Right lobe of liver (tissue), 4 donors: ENCODE measurements at regions not wholly inside any gene's neighbourhood (a gene's known extent, or its start where the extent isn't known, plus 50 kb on each side); places are given as distances from the start of the nearest gene placed in this dataset.

Experiments used
- POLR2A ChIP-seq: fragments of 450-650 bp; IDR thresholded peaks from one replicate; pipeline ENCODE4 v1.6.1; 2017; ENCODE audit warnings: antibody characterized with exemption, mild to moderate bottlenecking
- TF ChIP-seq, protein P1 (sequence below), 4 donors: fragments of 200-600 bp in 3 of 4; fragments of 450-650 bp in 1 of 4; IDR thresholded peaks; one replicate each; pipeline versions ENCODE4 v1.5.1 to v1.8.0; 2016 to 2022; ENCODE audit warnings: antibody characterized with exemption in 4 of 4, mild to moderate bottlenecking in 2 of 4
- donor health status: DM: no; HTN: no; CAD: no.
- donor health status: DM: no; HTN: no; CAD: no.
- donor health status: DM: no; HTN: yes; CAD: no.

DNA sequence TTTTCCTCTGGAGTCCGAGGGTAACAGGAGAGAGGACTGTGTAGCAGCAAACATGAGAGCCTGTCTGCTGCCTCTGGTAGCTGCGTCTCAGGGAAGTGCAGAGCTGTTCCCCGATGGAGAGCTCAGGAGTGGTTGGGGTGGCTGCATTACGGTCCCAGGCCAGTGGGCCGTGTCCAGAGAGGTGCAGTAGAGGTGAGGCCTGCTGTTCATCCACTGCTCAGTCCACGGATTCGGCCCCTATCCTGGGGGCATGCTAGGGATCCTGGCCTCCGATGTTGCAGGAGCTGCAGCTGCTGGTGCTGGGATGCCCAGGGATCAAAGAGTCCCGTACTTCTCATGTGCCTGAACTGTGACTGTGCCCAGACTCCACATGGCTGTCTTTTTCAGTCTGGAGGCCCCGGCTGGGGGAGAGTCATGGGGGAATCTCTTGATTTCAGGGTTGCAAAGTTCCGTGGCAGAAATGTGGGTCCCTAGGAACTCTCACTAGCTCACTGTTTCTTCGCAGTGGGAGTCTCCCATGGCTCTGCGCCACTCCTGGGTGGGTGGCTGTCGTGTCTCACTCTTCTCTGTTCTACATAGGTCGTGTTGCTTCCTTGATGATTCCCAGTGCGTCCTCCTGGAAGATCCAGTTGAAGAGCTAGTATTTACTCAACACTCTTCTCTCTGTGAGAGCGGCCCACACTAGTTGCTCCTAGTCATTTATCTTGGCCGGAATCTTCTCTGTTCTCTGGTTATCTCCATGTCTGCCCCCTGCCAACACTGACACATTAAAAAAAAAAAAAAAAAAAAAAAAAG, 109.5 kb upstream of the CENPE start:
- TF ChIP-seq, protein P1, sequence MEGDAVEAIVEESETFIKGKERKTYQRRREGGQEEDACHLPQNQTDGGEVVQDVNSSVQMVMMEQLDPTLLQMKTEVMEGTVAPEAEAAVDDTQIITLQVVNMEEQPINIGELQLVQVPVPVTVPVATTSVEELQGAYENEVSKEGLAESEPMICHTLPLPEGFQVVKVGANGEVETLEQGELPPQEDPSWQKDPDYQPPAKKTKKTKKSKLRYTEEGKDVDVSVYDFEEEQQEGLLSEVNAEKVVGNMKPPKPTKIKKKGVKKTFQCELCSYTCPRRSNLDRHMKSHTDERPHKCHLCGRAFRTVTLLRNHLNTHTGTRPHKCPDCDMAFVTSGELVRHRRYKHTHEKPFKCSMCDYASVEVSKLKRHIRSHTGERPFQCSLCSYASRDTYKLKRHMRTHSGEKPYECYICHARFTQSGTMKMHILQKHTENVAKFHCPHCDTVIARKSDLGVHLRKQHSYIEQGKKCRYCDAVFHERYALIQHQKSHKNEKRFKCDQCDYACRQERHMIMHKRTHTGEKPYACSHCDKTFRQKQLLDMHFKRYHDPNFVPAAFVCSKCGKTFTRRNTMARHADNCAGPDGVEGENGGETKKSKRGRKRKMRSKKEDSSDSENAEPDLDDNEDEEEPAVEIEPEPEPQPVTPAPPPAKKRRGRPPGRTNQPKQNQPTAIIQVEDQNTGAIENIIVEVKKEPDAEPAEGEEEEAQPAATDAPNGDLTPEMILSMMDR (IDR thresholded peaks at IDR 0.05) = no peak
- TF ChIP-seq POLR2A = no peak
